GM12865 (cell line): ENCODE measurements at regions not wholly inside any gene's neighbourhood (a gene's known extent, or its start where the extent isn't known, plus 50 kb on each side); places are given as distances from the start of the nearest gene placed in this dataset.

Source experiments
- DNase-seq: peaks from one replicate; pipeline ENCODE4 v3.0.0; 2010; ENCODE audit warnings: low read depth
- H3K4me3 ChIP-seq: 2 replicates; pipeline ENCODE4 v1.5.1; 2011; ENCODE audit warnings: mild to moderate bottlenecking, low read depth, low read length, control low read depth
- TF ChIP-seq, protein P1 (sequence below): IDR thresholded peaks from 2 replicates; pipeline ENCODE4 v1.5.1; 2011; ENCODE audit warnings: low read length, control low read depth, low read depth, inconsistent platforms; ENCODE audit not compliant: insufficient read depth; ENCODE audit errors: missing control alignments

DNA sequence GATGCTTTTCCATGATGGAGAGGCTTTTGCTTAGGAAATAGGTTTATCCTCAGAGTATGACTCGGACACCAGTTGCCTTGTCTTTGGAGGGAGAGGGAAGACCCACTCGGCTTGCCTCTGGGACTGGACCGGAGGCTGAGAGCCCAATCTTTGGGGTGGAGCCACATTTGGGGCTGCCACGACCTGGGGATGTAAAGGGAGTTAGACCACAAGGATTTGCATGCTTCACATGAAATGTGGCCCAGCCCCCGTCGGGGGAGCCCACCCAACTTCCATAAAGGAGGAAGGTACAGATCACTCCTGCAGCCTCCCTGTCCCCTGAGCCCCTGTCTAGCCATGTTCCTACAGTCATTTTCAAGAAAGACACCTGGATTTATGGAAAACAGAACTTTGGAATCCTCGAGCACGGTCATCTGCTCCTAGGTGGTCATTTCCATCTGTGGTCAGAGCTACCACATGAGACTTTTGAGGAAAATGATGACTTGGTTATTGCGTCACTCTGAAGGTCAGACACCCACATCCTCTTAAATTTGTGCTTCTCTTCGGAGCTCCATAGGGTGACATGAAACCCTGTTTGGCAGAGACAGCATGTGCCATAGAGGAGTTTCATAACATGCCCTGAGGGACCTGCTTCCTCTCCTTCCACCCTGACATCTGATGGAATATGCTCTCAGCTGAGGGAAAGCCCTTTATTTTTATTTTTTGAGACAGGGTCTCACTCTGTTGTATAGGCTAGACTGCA, 99.4 kb upstream of the SLC45A1 start:
- DNase-seq = no peak
- TF ChIP-seq, protein P1, sequence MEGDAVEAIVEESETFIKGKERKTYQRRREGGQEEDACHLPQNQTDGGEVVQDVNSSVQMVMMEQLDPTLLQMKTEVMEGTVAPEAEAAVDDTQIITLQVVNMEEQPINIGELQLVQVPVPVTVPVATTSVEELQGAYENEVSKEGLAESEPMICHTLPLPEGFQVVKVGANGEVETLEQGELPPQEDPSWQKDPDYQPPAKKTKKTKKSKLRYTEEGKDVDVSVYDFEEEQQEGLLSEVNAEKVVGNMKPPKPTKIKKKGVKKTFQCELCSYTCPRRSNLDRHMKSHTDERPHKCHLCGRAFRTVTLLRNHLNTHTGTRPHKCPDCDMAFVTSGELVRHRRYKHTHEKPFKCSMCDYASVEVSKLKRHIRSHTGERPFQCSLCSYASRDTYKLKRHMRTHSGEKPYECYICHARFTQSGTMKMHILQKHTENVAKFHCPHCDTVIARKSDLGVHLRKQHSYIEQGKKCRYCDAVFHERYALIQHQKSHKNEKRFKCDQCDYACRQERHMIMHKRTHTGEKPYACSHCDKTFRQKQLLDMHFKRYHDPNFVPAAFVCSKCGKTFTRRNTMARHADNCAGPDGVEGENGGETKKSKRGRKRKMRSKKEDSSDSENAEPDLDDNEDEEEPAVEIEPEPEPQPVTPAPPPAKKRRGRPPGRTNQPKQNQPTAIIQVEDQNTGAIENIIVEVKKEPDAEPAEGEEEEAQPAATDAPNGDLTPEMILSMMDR = no peak
- H3K4me3 ChIP-seq = no peak overlapping the region

DNA sequence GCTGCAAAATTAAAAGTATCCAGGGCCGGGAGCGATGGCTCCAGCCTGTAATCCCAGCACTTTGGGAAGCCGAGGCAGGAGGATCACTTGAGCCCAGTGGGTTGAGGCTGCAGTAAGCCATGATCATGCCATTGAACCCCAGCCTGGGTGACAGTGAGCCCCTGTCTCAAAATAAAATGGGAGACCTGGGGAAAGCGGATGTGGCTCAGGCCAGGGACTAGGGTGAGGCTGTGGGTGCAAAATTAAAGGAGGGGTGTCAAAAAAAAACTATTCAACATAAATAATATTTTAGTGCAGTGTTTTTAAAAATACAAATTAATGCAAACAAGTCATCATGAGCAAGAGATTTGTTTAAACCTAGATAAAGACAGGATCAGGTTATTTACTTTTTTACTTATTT, 100.1 kb upstream of the SLC45A1 start:
- no peak for DNase-seq
- TF ChIP-seq, protein P1 = no peak
- no peak overlapping the region; the same call in 1 of the 2 replicates for H3K4me3 ChIP-seq

DNA sequence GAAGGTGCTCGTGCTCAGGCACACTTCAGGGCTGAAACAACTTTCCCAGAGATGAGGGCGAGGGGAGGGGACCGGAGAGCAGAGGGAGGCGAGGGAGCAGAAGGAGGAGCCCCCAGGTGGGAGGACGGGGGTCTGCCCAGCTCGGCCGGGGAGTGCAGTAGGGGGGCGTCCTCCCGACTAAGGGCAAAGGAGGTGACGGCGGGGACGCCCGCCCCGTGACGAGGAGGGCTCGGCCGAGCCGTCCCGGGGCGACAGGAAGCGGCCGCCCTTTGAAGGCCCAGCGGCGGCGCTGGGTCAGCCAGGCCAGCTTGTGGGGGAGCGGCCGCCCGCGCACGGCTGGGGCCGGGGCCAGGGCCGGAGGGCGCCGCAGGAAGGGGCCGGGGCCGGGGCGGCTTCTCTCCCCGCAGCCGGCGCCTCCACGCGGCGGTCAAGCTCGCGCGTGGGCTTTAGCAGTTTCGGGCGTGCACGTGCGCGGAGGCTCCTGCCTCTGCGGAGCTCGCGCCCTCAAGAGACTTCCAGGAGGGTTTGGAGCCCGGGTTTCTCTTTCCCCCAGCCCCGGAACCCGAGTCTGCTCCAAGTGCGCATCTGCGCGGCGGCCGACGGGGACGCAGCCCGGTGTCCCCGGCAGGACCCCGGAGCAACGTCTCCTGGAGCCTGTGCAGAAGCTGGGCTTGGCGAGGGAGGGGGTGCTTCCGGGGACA, 100.8 kb upstream of the SLC45A1 start:
- TF ChIP-seq, protein P1 = no peak
- DNase-seq = peak; percentile 13
- H3K4me3 ChIP-seq = peak overlapping the region; percentile 20

DNA sequence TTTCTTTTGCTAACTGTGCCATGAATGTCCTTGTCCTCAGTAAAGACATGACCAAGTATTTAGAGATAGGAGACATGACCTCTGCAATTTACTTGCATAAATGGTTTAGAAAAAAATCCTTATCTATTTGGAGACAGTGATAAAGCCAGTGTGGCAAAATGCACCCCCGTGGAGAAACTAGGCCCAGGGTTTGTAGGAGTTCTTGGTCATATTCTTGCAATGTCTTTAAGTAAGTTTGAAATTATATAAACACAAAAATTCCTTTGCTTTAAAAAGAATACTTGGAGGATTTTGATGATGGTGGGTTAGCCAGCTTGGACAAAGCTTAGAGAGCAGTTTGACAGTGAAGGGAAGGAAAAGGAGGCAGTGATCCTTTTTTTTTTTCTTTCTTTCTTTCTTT, 101.9 kb upstream of the SLC45A1 start:
- no peak for DNase-seq
- no peak overlapping the region for H3K4me3 ChIP-seq
- TF ChIP-seq, protein P1 = no peak

DNA sequence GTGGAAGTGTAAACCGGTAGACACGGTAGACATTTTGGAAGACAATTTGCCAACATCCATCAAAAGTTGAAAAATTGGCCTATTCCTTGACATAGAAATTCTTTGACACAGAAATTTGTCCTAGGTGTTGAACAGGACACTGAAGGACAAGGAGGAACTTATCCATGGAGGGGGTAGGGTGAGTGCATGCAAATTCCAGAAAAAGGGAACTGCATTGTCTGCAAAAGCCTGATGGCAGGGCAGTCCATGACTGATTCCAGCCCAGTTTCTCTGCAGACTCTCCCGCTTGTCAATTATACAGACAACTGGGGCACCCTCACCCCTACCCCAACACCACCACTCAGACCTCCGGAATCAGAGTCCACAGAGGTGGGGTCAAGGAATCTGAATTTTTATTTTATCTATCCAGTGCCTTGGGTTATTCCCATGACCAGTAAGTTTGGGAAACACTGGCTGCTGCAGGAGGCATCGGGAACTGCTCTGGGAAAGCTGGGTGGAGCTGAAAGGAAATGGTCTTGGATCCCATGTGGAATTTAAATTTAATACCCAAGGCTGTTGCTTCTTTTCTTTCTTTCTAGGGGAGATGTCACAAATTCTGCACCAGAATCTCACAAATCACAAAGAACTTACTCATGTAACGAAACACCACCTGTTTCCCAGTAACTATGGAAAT, 103.3 kb upstream of the SLC45A1 start:
- DNase-seq = no peak
- TF ChIP-seq, protein P1 = no peak

DNA sequence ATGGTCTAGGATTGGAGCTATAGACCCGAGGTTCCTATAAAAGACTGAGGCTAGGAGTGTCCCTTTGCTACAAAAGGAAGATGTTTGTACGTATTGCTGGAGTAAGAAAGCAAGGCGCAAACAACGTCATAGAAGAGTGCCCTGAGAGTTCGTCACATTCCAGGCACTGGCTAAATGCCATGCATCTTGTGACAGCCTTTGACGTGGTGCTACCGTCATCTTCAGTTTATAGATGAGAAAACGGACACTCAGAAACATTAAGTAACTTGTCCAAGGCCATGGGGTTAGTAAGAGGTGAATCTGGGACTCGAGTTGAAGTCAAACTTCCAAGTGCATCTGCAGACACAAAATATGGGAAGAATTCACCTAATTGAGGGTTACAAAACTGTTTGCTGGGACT, 104.2 kb upstream of the SLC45A1 start:
- H3K4me3 ChIP-seq = no peak overlapping the region
- DNase-seq = no peak
- TF ChIP-seq, protein P1 = no peak

More for the DNA sequence above, 103.3 kb upstream of the SLC45A1 start:
- H3K4me3 ChIP-seq = no peak overlapping the region
